ENCODE measurements at regions not wholly inside any gene's neighbourhood (a gene's known extent, or its start where the extent isn't known, plus 50 kb on each side); places are given as distances from the start of the nearest gene placed in this dataset.

GRCh38 chr1:2868571-2869195 lies 67.2 kb upstream of the TTC34 start:
- no peak overlapping the region for H2BK15ac ChIP-seq (ENCODE audit: low read length)
- H3K23me2 ChIP-seq (ENCODE audit: low read depth, low read length) = no peaks in the 10 kb centered on the region
- 78% methylated on average over 17 of the region's 23 CpGs; no CpG with 5 or more reads in 1 of the 2 experiments for WGBS, 2 experiments (ENCODE audit: extremely low coverage in 1 of 2, insufficient coverage in 1 of 2, insufficient read length in 1 of 2, insufficient replicate concordance in 2 of 2, low coverage in 1 of 2, low lambda C conversion rate in 2 of 2, missing lambda C conversion rate in 1 of 2)
- H3K27me3 ChIP-seq (replicated peaks in 1 of 4; ENCODE audit: control insufficient read depth in 3 of 4, extremely low read depth in 1 of 4, insufficient read depth in 3 of 4, low read length in 3 of 4) = no peaks in the 10 kb centered on the region
- H4K8ac ChIP-seq (ENCODE audit: extremely low read depth, insufficient read depth, low read length) = no peak overlapping the region; the same call in 1 of the 2 replicates
- H3K4me1 ChIP-seq (replicated peaks in 1 of 4; ENCODE audit: control insufficient read depth in 3 of 4, insufficient read depth in 4 of 4, low read length in 3 of 4) = no peaks in the 10 kb centered on the region
- no peak overlapping the region for H4K5ac ChIP-seq (ENCODE audit: insufficient read length, low read depth, low read length)
- ChIA-PET CTCF (ENCODE audit: partially characterized antibody) (interaction anchor here (0.6 kb wide), 1 partner anchor 1156 kb away, joined by 3 read pairs; no protein-coding TSS in a partner anchor), POLR2A (ENCODE audit: partially characterized antibody) (no interaction called here)
- H2BK12ac ChIP-seq (ENCODE audit: low read depth, low read length) = no peak overlapping the region
- H3K4me2 ChIP-seq (ENCODE audit: insufficient read depth in 1 of 2, low read depth in 2 of 2, low read length in 2 of 2) = no peak overlapping the region
- FAIRE-seq (no peak), DNase-seq (ENCODE audit: low read depth in 1 of 2, low spot score in 2 of 2) (no peak)
- no peaks in the 10 kb centered on the region for H3K79me1 ChIP-seq (ENCODE audit: low read depth, low read length)
- no peak overlapping the region for H2AK5ac ChIP-seq (ENCODE audit: low read depth, low read length)
- H3K36me3 ChIP-seq (ENCODE audit: control insufficient read depth in 2 of 4, insufficient read depth in 4 of 4, low read length in 3 of 4) = peaks cover 0 to 3% (median 0%) of the 10 kb centered on the region in 4 experiments; a peak in 1 of 8 replicates
- no peak overlapping the region for H3K23ac ChIP-seq (ENCODE audit: insufficient read length)
- H3K9ac ChIP-seq (replicated peaks in 1 of 4; ENCODE audit: extremely low read depth in 1 of 4, low read depth in 3 of 4, low read length in 3 of 4) = no peak overlapping the region
- H3K14ac ChIP-seq (ENCODE audit: insufficient read length) = no peak overlapping the region
- no peak overlapping the region for H2BK5ac ChIP-seq (ENCODE audit: low read depth, low read length)
- H4K20me1 ChIP-seq (replicated peaks in 1 of 2; ENCODE audit: control insufficient read depth in 1 of 2, insufficient read depth in 2 of 2, low read length in 2 of 2) = no peaks in the 10 kb centered on the region
- H2AFZ ChIP-seq (ENCODE audit: low read length) = no peak overlapping the region
- H3K4ac ChIP-seq (replicated peaks; ENCODE audit: insufficient read length, low read depth, low read length) = no peak overlapping the region
- H3K9me3 ChIP-seq (ENCODE audit: insufficient read depth in 2 of 2, low read depth in 1 of 2, low read length in 1 of 2) = peaks cover 68 to 96% of the 10 kb centered on the region in 2 experiments
- no peak overlapping the region for H4K91ac ChIP-seq (replicated peaks; ENCODE audit: insufficient read length, low read length)
- H3K18ac ChIP-seq (ENCODE audit: extremely low read depth, low read length) = no peak overlapping the region
- no peak overlapping the region for H3K4me3 ChIP-seq (ENCODE audit: extremely low read depth in 1 of 4, insufficient read depth in 2 of 4, low read depth in 3 of 4, low read length in 4 of 4)
- no peak overlapping the region for H2BK20ac ChIP-seq (ENCODE audit: low read length)
- H2BK120ac ChIP-seq (replicated peaks; ENCODE audit: low read depth, low read length) = no peak overlapping the region
- H3K56ac ChIP-seq (replicated peaks; ENCODE audit: insufficient read length, low read depth, low read length) = no peak overlapping the region
- H3K27ac ChIP-seq (ENCODE audit: low read depth, low read length) = no peak overlapping the region
- H3K79me2 ChIP-seq (ENCODE audit: control insufficient read depth in 1 of 2, insufficient read depth in 2 of 2, low read length in 2 of 2) = no peaks in the 10 kb centered on the region
